Caki2 (cell line): ENCODE measurements at regions not wholly inside any gene's neighbourhood (a gene's known extent, or its start where the extent isn't known, plus 50 kb on each side); places are given as distances from the start of the nearest gene placed in this dataset.
"Not testable (repeated sequence)": the region's sequence is repeated elsewhere in the genome, so short reads cannot be mapped to it uniquely, and the experiment has no call there.

Experiments
- DNase-seq: peaks from one replicate; pipeline ENCODE4 v3.0.0-alpha.2; 2015; ENCODE audit warnings: low read depth
- in situ Hi-C: cut with HindIII; loops from 2 replicates; pipeline ENCODE4 v1.10.0; 2016; ENCODE audit warnings: low sequenced_read_pairs, low pct_unique_long_range_greater_than_20kb, mixed read lengths

GRCh38 chr2:180591947-180592346 is 388.5 kb upstream of the UBE2E3 start:
- in situ Hi-C loops: no loop called here
- DNase-seq: no peak

GRCh38 chr2:180591093-180591781 is 389.2 kb upstream of the UBE2E3 start:
- DNase-seq, in situ Hi-C loops: not testable (repeated sequence)

- in situ Hi-C loops: no loop called here
These were observed 396.8 kb upstream of the UBE2E3 start for GRCh38 chr2:180583441-180584140.

GRCh38 chr2:180579388-180579787 is 401.0 kb upstream of the UBE2E3 start:
- DNase-seq: no peak
- in situ Hi-C loops: no loop called here

More at GRCh38 chr2:180583441-180584140, 396.8 kb upstream of the UBE2E3 start:
- no peak for DNase-seq

GRCh38 chr2:180578441-180578840 is 402.0 kb upstream of the UBE2E3 start:
- DNase-seq: no peak
- in situ Hi-C loops: no loop called here

- in situ Hi-C loops: no loop called here
These were observed 402.8 kb upstream of the UBE2E3 start for GRCh38 chr2:180577567-180577966.

GRCh38 chr2:180573951-180574350 is 406.5 kb upstream of the UBE2E3 start:
- peak; percentile 3 for DNase-seq
- in situ Hi-C loops: no loop called here

More at GRCh38 chr2:180577567-180577966, 402.8 kb upstream of the UBE2E3 start:
- no peak for DNase-seq

GRCh38 chr2:180572346-180572745 is 408.1 kb upstream of the UBE2E3 start:
- DNase-seq: no peak

GRCh38 chr2:180571559-180571958 is 408.8 kb upstream of the UBE2E3 start:
- no peak for DNase-seq
- in situ Hi-C loops: no loop called here

More at GRCh38 chr2:180572346-180572745, 408.1 kb upstream of the UBE2E3 start:
- in situ Hi-C loops: no loop called here

GRCh38 chr2:180570864-180571263 is 409.5 kb upstream of the UBE2E3 start:
- in situ Hi-C loops: no loop called here
- DNase-seq: no peak

GRCh38 chr2:180564051-180564450 is 416.4 kb upstream of the UBE2E3 start:
- in situ Hi-C loops: no loop called here

GRCh38 chr2:180562378-180562777 is 418.0 kb upstream of the UBE2E3 start:
- no peak for DNase-seq
- in situ Hi-C loops: no loop called here

More at GRCh38 chr2:180564051-180564450, 416.4 kb upstream of the UBE2E3 start:
- DNase-seq: no peak

GRCh38 chr2:180559771-180560170 is 420.6 kb upstream of the UBE2E3 start:
- in situ Hi-C loops: no loop called here
- no peak for DNase-seq

GRCh38 chr2:180559038-180559437 is 421.4 kb upstream of the UBE2E3 start:
- in situ Hi-C loops: no loop called here
- DNase-seq: no peak

GRCh38 chr2:180555391-180555965 is 424.9 kb upstream of the UBE2E3 start:
- no peak for DNase-seq

GRCh38 chr2:180554330-180554729 is 426.1 kb upstream of the UBE2E3 start:
- DNase-seq: no peak
- in situ Hi-C loops: no loop called here

More at GRCh38 chr2:180555391-180555965, 424.9 kb upstream of the UBE2E3 start:
- in situ Hi-C loops: no loop called here

GRCh38 chr2:180553094-180553715 is 427.2 kb upstream of the UBE2E3 start:
- DNase-seq: no peak
- in situ Hi-C loops: no loop called here

GRCh38 chr2:180542511-180542910 is 437.9 kb upstream of the UBE2E3 start:
- in situ Hi-C loops: no loop called here
- no peak for DNase-seq

GRCh38 chr2:180540761-180541160 is 439.6 kb upstream of the UBE2E3 start:
- in situ Hi-C loops: no loop called here
- no peak for DNase-seq
